H1 (cell line): ENCODE measurements at regions not wholly inside any gene's neighbourhood (a gene's known extent, or its start where the extent isn't known, plus 50 kb on each side); places are given as distances from the start of the nearest gene placed in this dataset.

Experiments
- KDM5A ChIP-seq: fragments of 200-600 bp; IDR thresholded peaks from 2 replicates; pipeline ENCODE4 v1.7.1; 2012; ENCODE audit warnings: mild to moderate bottlenecking, low read length, inconsistent platforms, mixed read lengths
- RBBP5 ChIP-seq: IDR thresholded peaks from 2 replicates; pipeline ENCODE4 v1.7.1; 2012; ENCODE audit warnings: low read depth, mild to moderate bottlenecking, inconsistent platforms, low read length, moderate library complexity, borderline replicate concordance
- SIN3A ChIP-seq, 2 experiments: IDR thresholded peaks in 1 of 2; conservative IDR thresholded peaks in 1 of 2; 2 replicates each; pipeline ENCODE4 v1.6.1; 2011 to 2012; ENCODE audit warnings: low read length in 2 of 2, improper control_type of control experiment in 1 of 2, low read depth in 1 of 2, mild to moderate bottlenecking in 1 of 2
- TF ChIP-seq, protein P1 (sequence below): IDR thresholded peaks from 2 replicates; pipeline ENCODE4 v1.6.1; 2011; ENCODE audit warnings: low read length, improper control_type of control experiment
- TF ChIP-seq, protein P2 (sequence below): IDR thresholded peaks from 2 replicates; pipeline ENCODE4 v1.6.1; 2011; ENCODE audit warnings: low read depth, mild to moderate bottlenecking, low read length; ENCODE audit not compliant: insufficient read depth

DNA sequence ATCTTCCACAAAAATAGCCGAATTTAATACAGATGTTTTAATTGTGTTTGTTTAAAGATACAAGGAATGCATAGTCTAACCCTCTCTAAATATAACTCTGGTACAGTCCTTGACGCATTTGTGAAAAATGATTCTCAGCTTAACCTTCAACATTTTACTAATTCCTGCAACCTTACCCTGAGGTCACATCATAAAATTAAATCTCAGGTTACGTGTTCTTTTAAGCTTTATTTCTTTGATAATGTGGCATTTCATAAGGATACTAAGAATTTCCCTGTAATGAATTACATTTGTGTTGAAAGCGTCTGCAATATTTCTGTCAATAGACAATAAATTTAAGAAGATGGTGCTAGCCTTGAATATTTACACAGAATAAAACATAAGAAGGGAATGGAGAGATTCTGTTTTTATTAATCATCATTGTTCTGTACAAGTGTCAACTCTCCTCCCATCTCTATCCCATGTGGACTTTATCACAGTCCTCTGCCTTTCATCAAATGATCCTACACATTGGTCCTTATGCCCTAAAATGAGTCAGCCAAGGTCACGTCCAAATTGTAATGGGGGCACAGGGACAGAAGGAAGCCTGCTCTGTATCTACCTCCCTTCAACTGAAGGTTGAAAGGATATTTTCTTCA, 769.3 kb upstream of the FLRT2 start (continued):
- TF ChIP-seq, protein P1, sequence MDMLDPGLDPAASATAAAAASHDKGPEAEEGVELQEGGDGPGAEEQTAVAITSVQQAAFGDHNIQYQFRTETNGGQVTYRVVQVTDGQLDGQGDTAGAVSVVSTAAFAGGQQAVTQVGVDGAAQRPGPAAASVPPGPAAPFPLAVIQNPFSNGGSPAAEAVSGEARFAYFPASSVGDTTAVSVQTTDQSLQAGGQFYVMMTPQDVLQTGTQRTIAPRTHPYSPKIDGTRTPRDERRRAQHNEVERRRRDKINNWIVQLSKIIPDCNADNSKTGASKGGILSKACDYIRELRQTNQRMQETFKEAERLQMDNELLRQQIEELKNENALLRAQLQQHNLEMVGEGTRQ = no peak
- TF ChIP-seq RBBP5 (no peak), SIN3A (conservative IDR thresholded peaks at IDR 0.05 in 1 of 2, IDR thresholded peaks at IDR 0.05 in 1 of 2; ENCODE audit: low read depth in 1 of 2, low read length in 2 of 2) (no peak), KDM5A (no peak)
- TF ChIP-seq, protein P2, sequence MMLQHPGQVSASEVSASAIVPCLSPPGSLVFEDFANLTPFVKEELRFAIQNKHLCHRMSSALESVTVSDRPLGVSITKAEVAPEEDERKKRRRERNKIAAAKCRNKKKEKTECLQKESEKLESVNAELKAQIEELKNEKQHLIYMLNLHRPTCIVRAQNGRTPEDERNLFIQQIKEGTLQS = no peak
